OCI-LY3 (cell line): ENCODE measurements at regions not wholly inside any gene's neighbourhood (a gene's known extent, or its start where the extent isn't known, plus 50 kb on each side); places are given as distances from the start of the nearest gene placed in this dataset.

Experiments
- H2AFZ ChIP-seq: fragments of 200-600, 300-600 bp; shearing (Covaris generic); 2 replicates; pipeline ENCODE4 v1.6.0; 2014; ENCODE audit warnings: antibody characterized with exemption, low read depth, low read length
- H3K27ac ChIP-seq: fragments of 200-600, 300-600 bp; sonication (generic); 2 replicates; pipeline ENCODE4 v1.5.1; 2014; ENCODE audit warnings: mild to moderate bottlenecking, low read length, moderate library complexity, mixed read lengths
- H3K27me3 ChIP-seq: fragments of 200-600, 300-600 bp; sonication (generic); 2 replicates; pipeline ENCODE4 v1.6.1; 2014; ENCODE audit warnings: low read depth, low read length, mixed read lengths
- H3K36me3 ChIP-seq: fragments of 200-600, 300-600 bp; sonication (generic); replicated peaks from 2 replicates; pipeline ENCODE3; 2014; ENCODE audit warnings: low read depth, low read length, mixed read lengths
- H3K4me1 ChIP-seq: fragments of 300-600, 200-600 bp; sonication (generic); 2 replicates; pipeline ENCODE4 v1.6.1; 2014; ENCODE audit warnings: low read length, mixed read lengths
- H3K4me2 ChIP-seq: fragments of 200-600, 300-600 bp; sonication (generic); 2 replicates; pipeline ENCODE4 v1.6.1; 2014; ENCODE audit warnings: low read length, mixed read lengths
- H3K4me3 ChIP-seq: fragments of 300-600, 200-600 bp; sonication (generic); 2 replicates; pipeline ENCODE4 v1.5.1; 2014; ENCODE audit warnings: antibody characterized with exemption, mild to moderate bottlenecking, low read length, moderate library complexity
- H3K79me2 ChIP-seq: fragments of 300-600, 200-600 bp; shearing (Covaris generic); 2 replicates; pipeline ENCODE4 v1.6.1; 2014; ENCODE audit warnings: mild to moderate bottlenecking, low read length, mixed read lengths
- H3K9ac ChIP-seq: fragments of 300-600, 200-600 bp; shearing (Covaris generic); 2 replicates; pipeline ENCODE4 v1.6.0; 2014; ENCODE audit warnings: mild to moderate bottlenecking, low read length, moderate library complexity
- H3K9me3 ChIP-seq: fragments of 200-600, 300-600 bp; shearing (Covaris generic); 2 replicates; pipeline ENCODE4 v1.6.1; 2014; ENCODE audit warnings: low read length, mixed read lengths; ENCODE audit not compliant: insufficient read depth
- H4K20me1 ChIP-seq: fragments of 200-600, 300-600 bp; sonication (generic); 2 replicates; pipeline ENCODE4 v1.6.1; 2016; ENCODE audit warnings: low read length, mixed read lengths; ENCODE audit not compliant: insufficient read depth
- EZH2phosphoT487 ChIP-seq: fragments of 200-600 bp; shearing (Covaris generic); IDR thresholded peaks from 2 replicates; pipeline ENCODE4 v1.6.1; 2018; ENCODE audit warnings: antibody characterized with exemption, mixed run types, low read depth
- TF ChIP-seq, protein P1 (sequence below): fragments of 200-600, 300-600 bp; sonication (generic); IDR thresholded peaks from 2 replicates; pipeline ENCODE4 v1.5.1; 2014; ENCODE audit warnings: antibody characterized with exemption, low read length, low read depth

- Histone ChIP-seq H3K4me2 (peak overlapping the region; percentile 6; the same call in 1 of the 2 replicates), H3K9ac (no peak overlapping the region), H3K27me3 (no peaks in the 10 kb centered on the region), H3K36me3 (peaks cover 15% of the 10 kb centered on the region), H3K4me3 (no peak overlapping the region), H2AFZ (peak overlapping the region; percentile 2; the same call in 1 of the 2 replicates), H3K27ac (peak overlapping the region; percentile 42), H3K9me3 (peaks cover 7% of the 10 kb centered on the region; the same call in 1 of the 2 replicates), H4K20me1 (no peaks in the 10 kb centered on the region), H3K4me1 (peaks cover 68% of the 10 kb centered on the region), H3K79me2 (no peaks in the 10 kb centered on the region)
- TF ChIP-seq, protein P1, sequence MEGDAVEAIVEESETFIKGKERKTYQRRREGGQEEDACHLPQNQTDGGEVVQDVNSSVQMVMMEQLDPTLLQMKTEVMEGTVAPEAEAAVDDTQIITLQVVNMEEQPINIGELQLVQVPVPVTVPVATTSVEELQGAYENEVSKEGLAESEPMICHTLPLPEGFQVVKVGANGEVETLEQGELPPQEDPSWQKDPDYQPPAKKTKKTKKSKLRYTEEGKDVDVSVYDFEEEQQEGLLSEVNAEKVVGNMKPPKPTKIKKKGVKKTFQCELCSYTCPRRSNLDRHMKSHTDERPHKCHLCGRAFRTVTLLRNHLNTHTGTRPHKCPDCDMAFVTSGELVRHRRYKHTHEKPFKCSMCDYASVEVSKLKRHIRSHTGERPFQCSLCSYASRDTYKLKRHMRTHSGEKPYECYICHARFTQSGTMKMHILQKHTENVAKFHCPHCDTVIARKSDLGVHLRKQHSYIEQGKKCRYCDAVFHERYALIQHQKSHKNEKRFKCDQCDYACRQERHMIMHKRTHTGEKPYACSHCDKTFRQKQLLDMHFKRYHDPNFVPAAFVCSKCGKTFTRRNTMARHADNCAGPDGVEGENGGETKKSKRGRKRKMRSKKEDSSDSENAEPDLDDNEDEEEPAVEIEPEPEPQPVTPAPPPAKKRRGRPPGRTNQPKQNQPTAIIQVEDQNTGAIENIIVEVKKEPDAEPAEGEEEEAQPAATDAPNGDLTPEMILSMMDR = no peak
- no peak for TF ChIP-seq EZH2phosphoT487
These were observed 50.3 kb upstream of the MET start for GRCh38 chr7:116621649-116622048.
